Astrocyte of the hippocampus (primary cell): ENCODE measurements at regions not wholly inside any gene's neighbourhood (a gene's known extent, or its start where the extent isn't known, plus 50 kb on each side); places are given as distances from the start of the nearest gene placed in this dataset.
"Not testable (repeated sequence)": the region's sequence is repeated elsewhere in the genome, so short reads cannot be mapped to it uniquely, and the experiment has no call there.

Experiments used
- DNase-seq: peaks from one replicate; pipeline ENCODE4 v3.0.0; 2011; ENCODE audit warnings: low read depth, low spot score

DNA sequence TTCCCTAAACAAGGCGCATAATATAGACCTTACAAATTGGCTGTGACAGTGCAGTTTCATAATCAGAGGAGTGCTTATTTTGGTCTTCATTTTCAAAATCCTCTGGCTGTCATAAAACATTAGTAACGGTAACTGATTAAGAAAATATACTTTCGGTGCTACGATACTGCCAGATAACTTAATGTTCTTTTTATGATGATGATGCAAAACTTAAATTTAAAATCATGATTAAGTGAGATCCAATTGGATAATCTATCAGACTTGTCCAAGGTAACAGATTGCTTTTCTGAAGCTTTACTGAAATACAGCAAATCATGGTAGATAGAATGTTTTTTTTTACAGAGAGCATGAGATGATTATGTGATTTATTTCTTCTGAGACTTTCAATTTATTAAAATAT is 364.2 kb upstream of the CNTN3 start:
- DNase-seq: no peak

GRCh38 chr3:74985028-74985904 is 370.8 kb upstream of the CNTN3 start:
- not testable (repeated sequence) for DNase-seq

DNA sequence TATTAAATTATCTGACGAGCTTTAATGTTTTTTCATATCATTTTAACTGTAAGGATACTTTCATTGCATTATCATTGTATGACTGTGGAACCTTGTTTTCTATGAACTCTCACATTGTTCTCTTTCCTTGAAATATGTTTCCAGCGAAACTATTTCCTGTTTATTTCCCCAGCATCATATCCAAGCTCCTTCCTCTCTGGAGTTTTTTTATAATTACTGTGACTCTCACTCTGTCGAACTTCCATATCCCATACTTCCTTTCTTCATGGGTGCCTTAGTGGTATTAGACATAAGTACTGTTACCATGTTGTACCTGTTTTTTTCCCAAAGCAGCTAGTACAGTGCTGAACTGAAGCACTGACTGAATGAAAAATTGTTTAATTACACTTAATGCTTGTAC is 373.6 kb upstream of the CNTN3 start:
- DNase-seq: no peak

DNA sequence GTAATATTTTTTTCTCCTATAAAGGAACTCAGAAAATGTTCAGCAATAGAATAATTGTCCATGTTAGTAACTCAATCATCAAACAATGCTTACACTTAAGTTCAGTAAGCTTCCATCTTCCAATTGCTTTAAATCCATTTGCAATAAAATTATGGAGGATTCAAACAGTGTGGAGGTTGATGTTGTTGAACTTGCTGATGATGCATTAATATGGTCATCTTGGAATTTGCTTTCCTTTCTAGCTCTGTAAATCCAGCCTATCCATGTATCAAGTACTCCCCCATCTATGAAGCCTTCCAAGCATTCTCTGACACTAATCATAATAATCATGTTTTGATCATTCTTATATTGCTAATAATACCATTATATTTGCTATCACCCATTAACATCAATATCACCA is 378.4 kb upstream of the CNTN3 start:
- no peak for DNase-seq

- peak; percentile 15 for DNase-seq
Measured at GRCh38 chr3:75001330-75001729, 386.9 kb upstream of the CNTN3 start.

GRCh38 chr3:75012791-75013331 is 398.4 kb upstream of the CNTN3 start:
- no peak for DNase-seq

GRCh38 chr3:75014008-75014407 is 399.5 kb upstream of the CNTN3 start:
- DNase-seq: no peak

- no peak for DNase-seq
Measured at GRCh38 chr3:75015280-75015679, 400.8 kb upstream of the CNTN3 start.

- no peak for DNase-seq
Measured at GRCh38 chr3:75035146-75035545, 420.7 kb upstream of the CNTN3 start.

DNA sequence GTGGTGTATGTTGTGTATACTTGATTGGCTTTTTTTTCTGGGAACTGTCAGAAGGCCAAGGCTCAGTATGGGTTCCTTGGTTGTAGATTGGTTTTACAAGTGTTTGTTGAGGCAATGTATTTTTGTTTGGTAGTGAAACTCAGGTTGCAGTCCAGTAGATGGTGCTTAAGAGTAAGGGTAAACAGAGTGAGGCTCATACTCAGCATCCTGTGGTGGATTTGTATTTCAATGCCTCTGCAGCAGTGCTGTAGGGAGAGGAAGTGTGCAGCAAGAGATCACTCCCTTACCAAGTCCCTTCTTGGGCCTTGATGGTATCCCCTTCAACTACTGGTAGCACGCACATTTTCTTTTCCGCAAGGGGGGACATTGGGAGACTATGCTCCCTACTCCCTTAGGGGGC is 428.5 kb upstream of the CNTN3 start:
- DNase-seq: no peak

DNA sequence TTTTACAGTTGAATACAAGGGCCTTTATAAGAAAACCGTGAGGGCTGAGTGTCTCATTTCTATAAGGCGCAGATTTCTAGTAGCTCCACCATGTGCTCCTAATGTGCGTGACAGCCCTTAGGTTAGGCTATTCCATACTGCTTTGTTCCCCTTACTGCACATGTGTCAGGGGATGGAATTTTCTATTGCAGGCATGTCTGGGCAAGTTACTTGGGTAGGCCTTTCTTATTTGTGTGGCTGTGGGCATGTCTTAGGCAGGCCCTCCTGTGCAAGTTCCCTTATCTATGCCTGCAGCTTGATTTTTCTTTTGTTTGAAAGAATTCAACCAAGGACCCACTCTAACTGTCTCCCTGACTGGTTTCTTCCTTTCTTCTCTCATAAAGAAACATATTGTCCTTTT is 434.2 kb upstream of the CNTN3 start:
- peak; percentile 3 for DNase-seq

DNA sequence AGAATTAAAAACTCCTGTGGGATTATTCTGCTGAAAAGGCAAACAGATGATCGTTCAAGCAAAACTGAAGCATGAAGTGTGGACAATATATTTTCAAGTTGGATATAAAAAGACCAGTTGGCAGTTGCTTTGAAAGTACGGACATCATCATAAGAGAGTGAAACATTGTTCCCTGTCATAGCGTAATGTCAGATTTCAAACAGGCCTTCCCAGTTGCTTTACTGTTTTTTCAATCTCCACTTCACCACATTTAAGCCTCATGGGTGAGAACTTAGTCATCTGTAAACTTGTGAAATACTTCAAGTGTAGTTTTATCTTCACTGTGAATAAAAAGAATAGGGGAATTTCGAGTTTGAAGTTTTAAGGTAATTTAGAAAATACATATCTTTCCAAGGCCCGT is 435.1 kb upstream of the CNTN3 start:
- no peak for DNase-seq

DNA sequence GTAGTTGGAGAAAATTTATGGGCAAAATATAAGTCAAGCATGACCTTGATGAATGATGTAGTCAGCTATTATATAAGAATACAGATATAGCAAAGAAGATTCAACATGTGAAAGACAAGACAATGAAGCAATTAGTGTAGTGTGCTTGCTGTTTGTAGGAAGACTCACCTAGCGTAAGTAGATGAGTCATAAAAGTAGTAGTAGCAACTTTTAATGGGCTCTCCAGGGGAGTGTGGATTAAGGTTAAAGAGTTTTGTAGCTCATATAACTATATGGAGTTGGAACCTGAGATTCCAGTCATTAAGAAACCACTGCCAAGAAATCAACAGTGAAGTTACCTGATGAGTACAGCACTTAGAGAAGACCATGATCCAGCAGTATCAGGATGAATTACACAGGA is 444.7 kb upstream of the CNTN3 start:
- no peak for DNase-seq

- no peak for DNase-seq
Measured at GRCh38 chr3:75061806-75062205, 447.3 kb upstream of the CNTN3 start.

DNA sequence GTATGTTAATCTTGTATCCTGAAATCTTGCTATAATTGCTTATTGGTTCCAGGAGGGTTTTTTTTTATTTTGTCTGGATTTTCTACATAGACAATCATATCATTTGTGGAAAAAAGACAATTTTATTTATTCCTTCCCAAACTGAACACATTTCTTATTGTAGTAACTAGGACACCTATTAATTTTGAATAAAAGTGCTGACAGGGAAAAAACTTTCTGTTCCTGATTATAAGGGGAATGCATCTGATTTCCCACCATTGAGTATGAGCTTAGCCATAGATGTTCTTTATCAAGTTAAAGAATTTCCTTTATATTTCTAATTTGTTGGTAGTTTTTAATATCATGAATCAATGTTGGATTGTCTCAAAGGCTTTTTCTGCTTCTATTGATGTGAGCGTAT is 460.7 kb upstream of the CNTN3 start:
- no peak for DNase-seq

- DNase-seq: no peak
Measured at GRCh38 chr3:75076481-75076880, 462.0 kb upstream of the CNTN3 start.

DNA sequence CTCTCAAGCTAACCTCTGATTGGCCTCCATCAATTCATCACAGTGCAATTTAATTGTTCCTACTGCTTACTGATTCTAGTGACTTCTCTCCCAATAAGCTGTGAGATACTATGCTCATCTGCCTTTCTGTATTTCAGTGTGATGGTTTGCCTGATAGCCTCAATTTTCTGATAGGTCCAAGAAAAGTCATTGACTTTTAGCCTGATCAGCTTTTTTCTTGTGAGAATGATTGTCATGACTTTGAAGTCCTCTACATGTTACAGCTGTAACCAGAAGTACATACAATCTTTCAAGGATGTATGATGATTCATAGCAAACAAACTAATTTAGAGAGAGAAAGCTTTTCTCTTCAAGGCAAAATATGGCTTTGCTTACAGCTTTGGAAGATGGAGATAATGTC is 463.8 kb upstream of the CNTN3 start:
- no peak for DNase-seq

GRCh38 chr3:75082845-75083244 is 468.4 kb upstream of the CNTN3 start:
- no peak for DNase-seq

DNA sequence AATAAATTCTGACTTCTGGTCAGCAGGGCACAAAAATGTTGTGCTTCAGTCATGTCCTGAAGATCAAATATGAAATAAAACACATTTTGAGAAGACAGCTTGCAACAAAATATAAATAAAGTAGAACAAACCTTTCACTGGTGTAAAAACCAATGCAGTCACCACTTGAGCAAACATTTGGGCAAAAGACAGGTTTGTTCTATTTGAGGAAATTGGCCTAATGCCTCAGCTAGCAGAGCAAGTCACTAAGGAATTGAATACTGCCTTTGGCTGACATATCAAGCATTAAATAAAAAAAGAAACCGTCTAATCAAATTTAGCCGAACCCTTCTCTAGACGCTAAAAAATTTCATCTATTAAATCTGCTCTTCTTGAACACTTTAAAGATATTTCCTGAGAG is 475.4 kb upstream of the CNTN3 start:
- DNase-seq: no peak

DNA sequence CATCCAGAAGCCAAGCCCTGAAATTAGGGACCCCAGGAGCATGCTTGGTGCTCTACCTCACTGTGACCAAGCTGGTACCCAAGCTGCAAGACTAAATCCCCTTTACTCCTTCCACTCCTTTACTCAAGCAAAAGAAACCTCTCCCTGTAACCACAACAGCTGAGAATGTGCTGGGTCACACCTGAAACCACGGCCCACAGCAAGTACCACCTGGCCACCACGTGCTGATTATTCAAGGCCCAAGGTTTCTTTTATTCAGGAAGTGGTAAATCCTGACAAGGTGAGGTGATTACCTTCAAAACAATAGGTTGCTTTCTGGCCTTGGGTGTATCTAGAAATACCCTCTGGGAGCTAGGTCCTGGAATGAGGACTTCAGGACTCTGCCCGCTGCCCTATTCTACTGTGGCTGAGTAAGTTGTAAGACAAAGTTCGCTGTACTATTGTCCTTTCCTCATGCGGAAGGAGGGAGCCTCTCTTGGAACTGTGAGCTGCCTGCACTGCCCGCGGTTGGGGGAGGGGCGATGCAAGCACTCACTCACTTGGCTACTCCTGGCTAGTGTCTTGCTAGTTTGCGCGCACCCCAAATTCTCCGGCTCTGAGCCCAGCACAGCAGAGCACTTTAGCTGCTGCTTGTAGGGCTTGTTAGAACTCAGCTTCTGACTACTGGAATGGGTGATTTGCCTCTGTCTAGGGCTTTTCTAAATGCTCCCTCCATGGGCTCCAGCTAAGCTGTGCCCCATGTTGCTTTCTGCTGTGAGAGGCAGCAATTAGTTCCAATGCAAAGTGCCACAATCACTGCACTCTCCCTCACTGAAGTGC is 487.1 kb upstream of the CNTN3 start:
- DNase-seq: peak; percentile 8

DNA sequence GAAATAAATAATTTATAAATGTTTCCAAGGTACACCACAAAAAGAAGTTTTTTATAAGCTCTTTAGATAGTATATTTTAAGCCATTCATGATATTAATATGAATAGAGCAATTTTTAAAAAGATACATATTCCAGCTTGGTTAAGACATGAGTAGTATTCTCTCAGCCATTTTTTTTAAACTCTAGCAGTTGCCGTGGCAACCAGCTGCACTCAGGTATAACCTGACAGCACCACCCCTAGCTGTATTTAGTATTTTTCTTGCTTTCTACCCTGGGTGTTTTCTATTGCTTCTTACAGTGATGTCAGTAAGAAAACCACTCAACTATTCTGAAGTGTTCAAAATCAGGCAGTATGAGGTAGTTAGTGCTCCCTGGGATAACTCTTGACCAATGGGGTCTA is 496.3 kb upstream of the CNTN3 start:
- DNase-seq: no peak

- DNase-seq: no peak
Measured at GRCh38 chr3:75115695-75116094, 501.2 kb upstream of the CNTN3 start.

DNA sequence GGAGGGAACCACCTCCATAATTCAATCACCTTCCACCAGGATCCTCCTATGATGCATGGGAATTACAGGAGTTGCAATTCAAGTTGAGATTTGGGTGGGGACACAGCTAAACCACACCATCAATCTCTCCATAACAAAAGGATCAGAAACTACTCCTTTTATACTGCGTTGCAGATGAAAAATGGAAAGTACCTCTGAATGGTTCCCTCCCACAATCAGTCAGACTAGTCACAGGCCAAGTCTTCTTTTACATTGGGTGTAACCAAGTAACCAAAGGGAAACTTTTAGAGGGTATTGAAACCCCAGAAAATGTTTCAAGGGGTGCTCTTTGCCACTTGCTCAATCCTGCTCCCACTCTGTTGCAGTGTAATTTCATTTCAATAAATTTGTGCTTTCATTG is 504.3 kb upstream of the CNTN3 start:
- no peak for DNase-seq
